ENCODE measurements at regions not wholly inside any gene's neighbourhood (a gene's known extent, or its start where the extent isn't known, plus 50 kb on each side); places are given as distances from the start of the nearest gene placed in this dataset.

- TF ChIP-seq EZH2phosphoT487 (IDR thresholded peaks at IDR 0.05; ENCODE audit: borderline replicate concordance, low read length): no peak
- TF ChIP-seq, protein P1, sequence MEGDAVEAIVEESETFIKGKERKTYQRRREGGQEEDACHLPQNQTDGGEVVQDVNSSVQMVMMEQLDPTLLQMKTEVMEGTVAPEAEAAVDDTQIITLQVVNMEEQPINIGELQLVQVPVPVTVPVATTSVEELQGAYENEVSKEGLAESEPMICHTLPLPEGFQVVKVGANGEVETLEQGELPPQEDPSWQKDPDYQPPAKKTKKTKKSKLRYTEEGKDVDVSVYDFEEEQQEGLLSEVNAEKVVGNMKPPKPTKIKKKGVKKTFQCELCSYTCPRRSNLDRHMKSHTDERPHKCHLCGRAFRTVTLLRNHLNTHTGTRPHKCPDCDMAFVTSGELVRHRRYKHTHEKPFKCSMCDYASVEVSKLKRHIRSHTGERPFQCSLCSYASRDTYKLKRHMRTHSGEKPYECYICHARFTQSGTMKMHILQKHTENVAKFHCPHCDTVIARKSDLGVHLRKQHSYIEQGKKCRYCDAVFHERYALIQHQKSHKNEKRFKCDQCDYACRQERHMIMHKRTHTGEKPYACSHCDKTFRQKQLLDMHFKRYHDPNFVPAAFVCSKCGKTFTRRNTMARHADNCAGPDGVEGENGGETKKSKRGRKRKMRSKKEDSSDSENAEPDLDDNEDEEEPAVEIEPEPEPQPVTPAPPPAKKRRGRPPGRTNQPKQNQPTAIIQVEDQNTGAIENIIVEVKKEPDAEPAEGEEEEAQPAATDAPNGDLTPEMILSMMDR (IDR thresholded peaks at IDR 0.05; ENCODE audit: low read depth, low read length, poor library complexity, severe bottlenecking): no peak
Measured at GRCh38 chr2:235382601-235383000, 111.2 kb upstream of the AGAP1 start.

Measured in DOHH2 (cell line).